Esophagus muscularis mucosa (tissue), 4 donors: ENCODE measurements at regions not wholly inside any gene's neighbourhood (a gene's known extent, or its start where the extent isn't known, plus 50 kb on each side); places are given as distances from the start of the nearest gene placed in this dataset.

Source experiments
- DNase-seq: peaks from one replicate; pipeline ENCODE4 v3.0.0-alpha.2; 2017; ENCODE audit errors: extremely low spot score
- H3K27ac ChIP-seq, 4 donors: fragments of 200-600 bp; sonication (generic); replicated peaks in 1 of 4; 1 replicate in 3 of 4; 2 replicates in 1 of 4; pipeline ENCODE4 v1.5.1; 2016 to 2019; ENCODE audit warnings: mild to moderate bottlenecking in 1 of 4
- H3K27me3 ChIP-seq, 4 donors: fragments of 200-600 bp; sonication (generic); one replicate each; pipeline versions ENCODE4 v1.5.1 to v1.6.0; 2016 to 2019
- H3K36me3 ChIP-seq, 4 donors: fragments of 200-600 bp; sonication (generic); one replicate each; pipeline ENCODE4 v1.5.1; 2016 to 2019
- H3K4me1 ChIP-seq, 4 donors: fragments of 200-600 bp; sonication (generic); one replicate each; pipeline ENCODE4 v1.5.1; 2016 to 2019
- H3K4me3 ChIP-seq, 4 donors: fragments of 200-600 bp; sonication (generic); 1 replicate in 2 of 4; 2 replicates in 2 of 4; pipeline ENCODE4 v1.5.1; 2016 to 2019; ENCODE audit warnings: mild to moderate bottlenecking in 4 of 4, moderate library complexity in 1 of 4
- H3K9me3 ChIP-seq, 4 donors: fragments of 200-600 bp; sonication (generic); 1 replicate in 3 of 4; 2 replicates in 1 of 4; pipeline ENCODE4 v1.5.1; 2016 to 2019
- EP300 ChIP-seq: sonication (generic); formaldehyde crosslinking; IDR thresholded peaks from one replicate; pipeline ENCODE4 v1.6.1; 2017; ENCODE audit warnings: antibody characterized with exemption
- POLR2A ChIP-seq: fragments of 450-650 bp; IDR thresholded peaks from one replicate; pipeline ENCODE4 v1.6.1; 2017; ENCODE audit warnings: antibody characterized with exemption, moderate library complexity, mild to moderate bottlenecking, low read depth
- POLR2AphosphoS5 ChIP-seq, 2 donors: sonication (generic); formaldehyde crosslinking; IDR thresholded peaks; one replicate each; pipeline ENCODE4 v1.6.1; 2017; ENCODE audit warnings: antibody characterized with exemption in 2 of 2
- WGBS: methylation state at CpG from one replicate; pipeline ENCODE4 v1.1.5; 2018; 5-methylcytosine and 5-hydroxymethylcytosine counted together
- intact Hi-C: fragments of 100-400 bp; cut with DNase I; formaldehyde crosslinking; loops from one replicate; pipeline ENCODE4 v1.15.1; 2023
- TF ChIP-seq, protein P1 (sequence below), 3 experiments: fragments of 200-600 bp in 2 of 3; fragments of 450-650 bp in 1 of 3; sonication (generic) in 2 of 3; IDR thresholded peaks; one replicate each; pipeline ENCODE4 v1.5.1; 2017 to 2019; ENCODE audit warnings: antibody characterized with exemption in 3 of 3, mild to moderate bottlenecking in 2 of 3, moderate library complexity in 1 of 3

GRCh38 chr16:64251742-64252141 is 870.1 kb downstream of the CDH11 start:
- Histone ChIP-seq H3K4me1 (peaks cover 4 to 8% (median 5%) of the 10 kb centered on the region in 4 donors), H3K9me3 (no peaks in the 10 kb centered on the region), H3K4me3 (no peak overlapping the region), H3K27me3 (no peaks in the 10 kb centered on the region), H3K36me3 (no peaks in the 10 kb centered on the region), H3K27ac (no peak overlapping the region)
- no peak for DNase-seq
- WGBS, result 71% methylated on average over 2 of the region's 2 CpGs
- intact Hi-C loops, result no loop called here
- TF ChIP-seq, protein P1, sequence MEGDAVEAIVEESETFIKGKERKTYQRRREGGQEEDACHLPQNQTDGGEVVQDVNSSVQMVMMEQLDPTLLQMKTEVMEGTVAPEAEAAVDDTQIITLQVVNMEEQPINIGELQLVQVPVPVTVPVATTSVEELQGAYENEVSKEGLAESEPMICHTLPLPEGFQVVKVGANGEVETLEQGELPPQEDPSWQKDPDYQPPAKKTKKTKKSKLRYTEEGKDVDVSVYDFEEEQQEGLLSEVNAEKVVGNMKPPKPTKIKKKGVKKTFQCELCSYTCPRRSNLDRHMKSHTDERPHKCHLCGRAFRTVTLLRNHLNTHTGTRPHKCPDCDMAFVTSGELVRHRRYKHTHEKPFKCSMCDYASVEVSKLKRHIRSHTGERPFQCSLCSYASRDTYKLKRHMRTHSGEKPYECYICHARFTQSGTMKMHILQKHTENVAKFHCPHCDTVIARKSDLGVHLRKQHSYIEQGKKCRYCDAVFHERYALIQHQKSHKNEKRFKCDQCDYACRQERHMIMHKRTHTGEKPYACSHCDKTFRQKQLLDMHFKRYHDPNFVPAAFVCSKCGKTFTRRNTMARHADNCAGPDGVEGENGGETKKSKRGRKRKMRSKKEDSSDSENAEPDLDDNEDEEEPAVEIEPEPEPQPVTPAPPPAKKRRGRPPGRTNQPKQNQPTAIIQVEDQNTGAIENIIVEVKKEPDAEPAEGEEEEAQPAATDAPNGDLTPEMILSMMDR (IDR thresholded peaks at IDR 0.05), result no peak
- TF ChIP-seq POLR2A, result no peak
- TF ChIP-seq EP300, result no peak
- TF ChIP-seq POLR2AphosphoS5 (IDR thresholded peaks at IDR 0.05), result no peak

- 64% methylated on average over 1 of the region's 1 CpG for WGBS
- Histone ChIP-seq H3K4me3 (no peak overlapping the region), H3K27me3 (no peaks in the 10 kb centered on the region), H3K9me3 (no peaks in the 10 kb centered on the region), H3K27ac (no peak overlapping the region), H3K36me3 (no peaks in the 10 kb centered on the region), H3K4me1 (peaks cover 4 to 8% (median 5%) of the 10 kb centered on the region in 4 donors)
- intact Hi-C loops, result no loop called here
- TF ChIP-seq POLR2AphosphoS5 (IDR thresholded peaks at IDR 0.05), result no peak
- no peak for TF ChIP-seq EP300
- TF ChIP-seq, protein P1 (IDR thresholded peaks at IDR 0.05), result no peak
- TF ChIP-seq POLR2A, result no peak
- no peak for DNase-seq
Observed at GRCh38 chr16:64250866-64251265, 871.0 kb downstream of the CDH11 start.

GRCh38 chr16:64242492-64242891 is 879.4 kb downstream of the CDH11 start:
- intact Hi-C loops, result no loop called here
- no peaks in the 10 kb centered on the region for H3K36me3 ChIP-seq
- no peak overlapping the region for H3K27ac ChIP-seq
- H3K27me3 ChIP-seq, result no peaks in the 10 kb centered on the region
- WGBS, result 49% methylated on average over 6 of the region's 6 CpGs
- no peak for DNase-seq
- no peaks in the 10 kb centered on the region for H3K9me3 ChIP-seq
- H3K4me1 ChIP-seq, result no peaks in the 10 kb centered on the region
- TF ChIP-seq POLR2AphosphoS5 (IDR thresholded peaks at IDR 0.05), result no peak
- TF ChIP-seq POLR2A, result no peak
- TF ChIP-seq, protein P1 (IDR thresholded peaks at IDR 0.05), result no peak
- no peak for TF ChIP-seq EP300
- H3K4me3 ChIP-seq, result no peak overlapping the region

GRCh38 chr16:64240586-64240985 is 881.3 kb downstream of the CDH11 start:
- Histone ChIP-seq H3K36me3 (no peaks in the 10 kb centered on the region), H3K27ac (no peak overlapping the region), H3K4me3 (no peak overlapping the region), H3K27me3 (no peaks in the 10 kb centered on the region), H3K9me3 (no peaks in the 10 kb centered on the region), H3K4me1 (peaks cover 0 to 13% (median 1%) of the 10 kb centered on the region in 4 donors)
- DNase-seq, result no peak
- intact Hi-C loops, result no loop called here
- TF ChIP-seq POLR2AphosphoS5 (IDR thresholded peaks at IDR 0.05) (no peak), EP300 (no peak), POLR2A (no peak)
- TF ChIP-seq, protein P1 (IDR thresholded peaks at IDR 0.05), result no peak

- H3K27ac ChIP-seq, result no peak overlapping the region
- intact Hi-C loops, result no loop called here
- no peaks in the 10 kb centered on the region for H3K9me3 ChIP-seq
- H3K27me3 ChIP-seq, result no peaks in the 10 kb centered on the region
- no peak for DNase-seq
- peaks cover 0 to 14% (median 1%) of the 10 kb centered on the region in 4 donors for H3K4me1 ChIP-seq
- no peak for TF ChIP-seq POLR2AphosphoS5 (IDR thresholded peaks at IDR 0.05)
- TF ChIP-seq, protein P1 (IDR thresholded peaks at IDR 0.05), result no peak
- TF ChIP-seq EP300, result no peak
- no peak for TF ChIP-seq POLR2A
- H3K36me3 ChIP-seq, result no peaks in the 10 kb centered on the region
- H3K4me3 ChIP-seq, result no peak overlapping the region
Observed at GRCh38 chr16:64238571-64238970, 883.3 kb downstream of the CDH11 start.
